Body of pancreas (tissue), 4 donors: ENCODE measurements at regions not wholly inside any gene's neighbourhood (a gene's known extent, or its start where the extent isn't known, plus 50 kb on each side); places are given as distances from the start of the nearest gene placed in this dataset.

Experiments used
- ATAC-seq: fragments of 150-250 bp; one replicate; pipeline ENCODE4 v1.9.1; 2016
- DNase-seq, 4 donors: peaks; one replicate each; pipeline ENCODE4 v3.0.0-alpha.2; 2019
- H3K27ac ChIP-seq, 4 donors: fragments of 200-600 bp; sonication (generic); 1 replicate in 3 of 4; 2 replicates in 1 of 4; pipeline versions ENCODE4 v1.5.1 to v1.6.1; 2016 to 2019; ENCODE audit warnings: mild to moderate bottlenecking in 1 of 4, mixed read lengths in 1 of 4, moderate library complexity in 1 of 4
- H3K27me3 ChIP-seq, 2 donors: fragments of 200-600 bp; sonication (generic); one replicate each; pipeline ENCODE4 v1.6.0; 2016; ENCODE audit warnings: mild to moderate bottlenecking in 1 of 2
- H3K36me3 ChIP-seq, 2 donors: fragments of 200-600 bp; sonication (generic); replicated peaks in 1 of 2; 2 replicates each; pipeline ENCODE4 v1.5.1; 2016; ENCODE audit warnings: low read depth in 2 of 2; ENCODE audit not compliant: insufficient read depth in 1 of 2
- H3K4me1 ChIP-seq: fragments of 200-600 bp; sonication (generic); one replicate; pipeline ENCODE4 v1.6.0; 2016
- H3K4me3 ChIP-seq, 2 donors: fragments of 200-600 bp; sonication (generic); 1 replicate in 1 of 2; 2 replicates in 1 of 2; pipeline ENCODE4 v1.5.1; 2016 to 2019
- H3K9me3 ChIP-seq, 3 donors: fragments of 200-600 bp; sonication (generic); 1 replicate in 2 of 3; 2 replicates in 1 of 3; pipeline ENCODE4 v1.5.1; 2016
- POLR2A ChIP-seq, 3 donors: fragments of 450-650 bp; IDR thresholded peaks; one replicate each; pipeline ENCODE4 v1.6.1; 2016; ENCODE audit warnings: antibody characterized with exemption in 3 of 3, mild to moderate bottlenecking in 2 of 3
- WGBS, 2 donors: methylation state at CpG; one replicate each; pipeline ENCODE4 v1.1.5; 2017; 5-methylcytosine and 5-hydroxymethylcytosine counted together
- intact Hi-C: fragments of 100-400 bp; cut with DNase I; formaldehyde crosslinking; loops from one replicate; pipeline ENCODE4 v1.15.1; 2023
- TF ChIP-seq, protein P1 (sequence below), 7 experiments: fragments of 450-650 bp in 4 of 7; fragments of 200-600 bp in 3 of 7; sonication (generic) in 3 of 7; IDR thresholded peaks; one replicate each; pipeline ENCODE4 v1.5.1; 2016 to 2019; ENCODE audit warnings: antibody characterized with exemption in 7 of 7

DNA sequence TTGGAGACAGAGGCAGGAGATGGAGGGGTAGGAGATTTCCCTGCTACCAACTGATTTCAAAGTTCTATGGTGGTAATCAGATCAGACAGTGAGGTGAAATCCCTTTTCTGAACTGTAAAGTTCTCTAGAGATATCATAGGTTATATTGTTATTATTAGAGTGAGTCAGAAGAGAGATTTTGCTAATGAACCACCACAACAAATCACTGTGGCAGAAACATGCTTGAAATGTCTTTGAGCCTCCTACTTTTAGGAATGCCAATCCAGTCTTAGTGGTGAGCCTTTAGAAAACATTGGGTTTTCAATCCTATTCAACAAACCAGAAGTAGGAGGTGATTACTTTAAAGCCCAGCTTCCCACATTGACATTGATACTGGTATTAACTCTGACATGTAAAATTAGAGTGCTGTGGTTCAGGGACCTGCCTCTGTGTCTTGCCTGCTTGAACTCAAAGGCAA, 136.7 kb upstream of the CNR1 start:
- Histone ChIP-seq H3K27me3 (no peaks in the 10 kb centered on the region), H3K4me1 (no peaks in the 10 kb centered on the region), H3K9me3 (no peaks in the 10 kb centered on the region), H3K4me3 (no peak overlapping the region), H3K27ac (no peak overlapping the region), H3K36me3 (no peaks in the 10 kb centered on the region)
- no peak for TF ChIP-seq POLR2A (IDR thresholded peaks at IDR 0.05)
- TF ChIP-seq, protein P1, sequence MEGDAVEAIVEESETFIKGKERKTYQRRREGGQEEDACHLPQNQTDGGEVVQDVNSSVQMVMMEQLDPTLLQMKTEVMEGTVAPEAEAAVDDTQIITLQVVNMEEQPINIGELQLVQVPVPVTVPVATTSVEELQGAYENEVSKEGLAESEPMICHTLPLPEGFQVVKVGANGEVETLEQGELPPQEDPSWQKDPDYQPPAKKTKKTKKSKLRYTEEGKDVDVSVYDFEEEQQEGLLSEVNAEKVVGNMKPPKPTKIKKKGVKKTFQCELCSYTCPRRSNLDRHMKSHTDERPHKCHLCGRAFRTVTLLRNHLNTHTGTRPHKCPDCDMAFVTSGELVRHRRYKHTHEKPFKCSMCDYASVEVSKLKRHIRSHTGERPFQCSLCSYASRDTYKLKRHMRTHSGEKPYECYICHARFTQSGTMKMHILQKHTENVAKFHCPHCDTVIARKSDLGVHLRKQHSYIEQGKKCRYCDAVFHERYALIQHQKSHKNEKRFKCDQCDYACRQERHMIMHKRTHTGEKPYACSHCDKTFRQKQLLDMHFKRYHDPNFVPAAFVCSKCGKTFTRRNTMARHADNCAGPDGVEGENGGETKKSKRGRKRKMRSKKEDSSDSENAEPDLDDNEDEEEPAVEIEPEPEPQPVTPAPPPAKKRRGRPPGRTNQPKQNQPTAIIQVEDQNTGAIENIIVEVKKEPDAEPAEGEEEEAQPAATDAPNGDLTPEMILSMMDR (IDR thresholded peaks at IDR 0.05), result no peak
- DNase-seq (no peak), ATAC-seq (no peak)
- intact Hi-C loops, result no loop called here

DNA sequence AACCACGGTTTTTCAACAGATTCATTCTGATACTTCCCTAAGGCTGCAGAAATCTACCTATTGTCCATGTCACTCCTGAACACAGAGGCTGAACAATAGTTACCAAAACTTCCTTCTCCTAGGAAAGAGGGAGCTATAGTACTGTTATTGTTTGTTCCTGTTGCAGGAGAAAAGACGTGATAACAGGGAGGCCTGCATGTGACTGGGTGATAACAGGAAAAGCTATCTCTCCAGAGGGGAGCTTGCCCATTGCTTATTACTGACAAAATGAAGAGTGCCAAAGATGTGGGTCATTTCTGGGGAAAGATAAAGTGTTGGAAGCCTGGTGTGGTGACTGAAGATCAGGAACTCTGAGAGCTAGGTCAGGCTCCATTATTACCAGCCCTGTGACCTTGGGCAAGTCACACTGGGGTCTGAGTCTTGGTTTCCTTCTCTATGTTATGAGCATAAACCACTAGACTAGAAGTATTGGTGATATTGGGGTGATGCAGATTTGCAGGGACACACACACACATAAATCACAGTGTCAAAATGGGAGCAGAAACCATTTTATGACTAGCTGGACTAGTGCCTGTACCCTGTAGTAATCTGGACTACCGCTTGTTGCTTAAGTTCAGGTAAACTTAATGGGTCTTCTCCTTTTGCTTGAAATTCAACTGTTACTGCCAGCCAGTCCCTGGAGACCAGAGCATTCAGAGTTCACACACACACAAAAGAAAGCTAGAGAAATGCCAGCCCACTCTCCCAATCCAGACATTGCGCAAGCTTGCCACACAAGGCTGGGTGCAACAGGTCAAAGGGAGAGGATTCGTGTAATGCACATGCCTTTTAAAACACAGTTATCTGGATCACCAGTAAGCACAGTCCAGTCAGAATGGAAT, 136.0 kb upstream of the CNR1 start:
- no peaks in the 10 kb centered on the region for H3K36me3 ChIP-seq
- no peaks in the 10 kb centered on the region for H3K4me1 ChIP-seq
- no peaks in the 10 kb centered on the region for H3K27me3 ChIP-seq
- H3K4me3 ChIP-seq, result no peak overlapping the region
- ATAC-seq (no peak), DNase-seq (no peak)
- H3K27ac ChIP-seq, result no peak overlapping the region
- H3K9me3 ChIP-seq, result no peaks in the 10 kb centered on the region
- TF ChIP-seq, protein P1 (IDR thresholded peaks at IDR 0.05), result no peak
- no peak for TF ChIP-seq POLR2A (IDR thresholded peaks at IDR 0.05)
- WGBS, 2 donors, result 48 to 58% methylated on average over 5 of the region's 5 CpGs
- intact Hi-C loops, result no loop called here

DNA sequence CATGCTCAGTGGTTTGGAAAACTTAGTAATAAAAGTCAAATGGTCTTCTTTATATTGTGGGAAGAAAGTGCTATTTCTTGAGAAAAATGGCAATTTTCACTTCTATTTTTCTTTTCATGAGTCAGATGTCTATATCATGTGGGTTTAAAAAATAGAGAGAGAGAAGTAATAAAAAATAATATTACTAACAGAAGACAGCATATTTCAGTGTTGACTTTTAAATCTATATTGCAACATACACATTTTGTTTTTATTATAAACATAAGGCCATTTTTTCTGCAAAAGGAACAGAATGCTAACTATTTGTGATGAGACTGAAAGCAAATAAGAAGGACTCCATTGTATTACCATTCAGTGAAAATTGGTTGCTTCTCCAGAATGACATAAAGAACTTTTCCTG, 135.1 kb upstream of the CNR1 start:
- H3K4me3 ChIP-seq, result no peak overlapping the region
- no peaks in the 10 kb centered on the region for H3K27me3 ChIP-seq
- DNase-seq (no peak), ATAC-seq (no peak)
- H3K9me3 ChIP-seq, result no peaks in the 10 kb centered on the region
- TF ChIP-seq, protein P1 (IDR thresholded peaks at IDR 0.05), result no peak
- no peak for TF ChIP-seq POLR2A (IDR thresholded peaks at IDR 0.05)
- intact Hi-C loops, result no loop called here
- H3K27ac ChIP-seq, result no peak overlapping the region
- H3K36me3 ChIP-seq, result no peaks in the 10 kb centered on the region
- no peaks in the 10 kb centered on the region for H3K4me1 ChIP-seq

DNA sequence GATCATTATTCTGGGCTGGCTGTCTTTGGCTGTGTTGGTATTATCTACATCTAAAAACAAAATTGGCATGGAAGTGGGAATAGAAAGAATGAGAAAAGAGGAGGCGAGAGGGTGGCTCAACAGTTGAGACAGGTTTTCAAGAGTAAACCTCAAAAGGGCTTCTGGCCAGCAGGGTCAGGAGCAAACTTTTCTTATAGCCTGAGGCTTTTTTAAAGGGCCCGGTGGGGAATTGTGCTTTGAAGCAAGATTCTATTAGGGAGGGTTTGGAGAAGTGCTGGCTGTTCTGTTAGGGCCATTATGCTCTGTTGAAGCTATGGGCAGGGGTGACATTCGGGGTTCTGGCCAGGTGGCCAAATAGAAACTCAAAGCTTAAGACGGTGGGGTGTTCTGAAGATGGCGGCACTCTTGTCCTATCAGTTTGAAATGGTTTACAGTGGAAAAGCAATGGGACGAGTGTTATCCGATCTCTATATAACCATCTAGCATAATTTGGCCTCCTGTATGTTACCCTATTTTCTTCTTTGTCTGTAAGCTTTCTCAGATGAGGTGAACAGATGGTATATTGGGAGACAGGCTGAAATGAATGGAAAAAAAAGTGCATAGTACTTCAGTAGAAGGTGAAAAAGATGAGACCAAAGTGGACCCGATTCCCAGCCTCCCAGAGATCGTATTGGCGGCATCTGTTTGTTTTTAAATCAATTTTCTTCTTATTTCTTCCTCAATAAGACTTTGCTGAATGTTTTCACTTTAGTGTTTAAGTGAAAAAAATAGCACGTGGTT, 132.1 kb upstream of the CNR1 start:
- Histone ChIP-seq H3K36me3 (no peaks in the 10 kb centered on the region), H3K27ac (no peak overlapping the region), H3K4me3 (no peak overlapping the region), H3K4me1 (no peaks in the 10 kb centered on the region), H3K27me3 (no peaks in the 10 kb centered on the region), H3K9me3 (no peaks in the 10 kb centered on the region)
- ATAC-seq, result no peak
- TF ChIP-seq, protein P1 (IDR thresholded peaks at IDR 0.05), result no peak
- TF ChIP-seq POLR2A (IDR thresholded peaks at IDR 0.05), result no peak
- intact Hi-C loops, result no loop called here
- DNase-seq, result no peak
- WGBS, 2 donors, result 56 to 67% methylated on average over 11 of the region's 11 CpGs
